A673 (cell line): ENCODE measurements at regions not wholly inside any gene's neighbourhood (a gene's known extent, or its start where the extent isn't known, plus 50 kb on each side); places are given as distances from the start of the nearest gene placed in this dataset.

Source experiments
- EZH2 ChIP-seq: fragments of 200-600 bp; sonication (generic); IDR thresholded peaks from 2 replicates; pipeline ENCODE4 v1.6.1; 2017; ENCODE audit warnings: borderline replicate concordance, low read depth, mild to moderate bottlenecking, mixed read lengths, antibody characterized with exemption, low read length; ENCODE audit not compliant: poor library complexity, severe bottlenecking
- TF ChIP-seq, protein P1 (sequence below): fragments of 300-800, 200-600 bp; sonication (generic); conservative IDR thresholded peaks from 2 replicates; pipeline ENCODE4 v1.5.1; 2017; ENCODE audit warnings: low read depth, mild to moderate bottlenecking, antibody characterized with exemption, low read length, moderate library complexity, mixed read lengths

DNA sequence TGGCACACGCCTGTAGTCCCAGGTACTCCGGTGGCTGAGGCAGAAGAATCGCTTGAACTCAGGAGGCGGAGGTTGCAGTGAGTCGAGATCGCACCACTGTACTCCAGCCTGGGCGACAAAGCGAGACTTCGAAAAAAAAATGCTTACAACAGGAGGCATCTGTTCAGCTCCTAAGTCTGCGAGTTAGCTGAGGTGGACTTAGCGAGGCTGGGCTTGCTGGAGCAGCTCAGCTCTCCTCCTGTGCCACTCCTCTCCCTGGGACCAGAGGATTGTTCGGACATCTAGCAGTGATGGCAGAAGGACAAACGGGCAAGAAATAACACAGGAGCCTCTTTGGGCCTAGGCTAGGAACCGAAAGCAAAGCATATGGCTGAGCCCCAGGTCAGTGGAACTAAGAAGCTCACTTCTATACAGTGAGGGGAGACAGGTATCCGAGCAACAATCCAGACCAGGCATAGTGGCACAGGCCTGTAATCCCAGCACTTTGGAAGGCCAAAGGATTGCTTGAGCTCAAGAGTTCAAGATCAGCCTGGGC, 260.1 kb downstream of the GLI2 start:
- TF ChIP-seq, protein P1, sequence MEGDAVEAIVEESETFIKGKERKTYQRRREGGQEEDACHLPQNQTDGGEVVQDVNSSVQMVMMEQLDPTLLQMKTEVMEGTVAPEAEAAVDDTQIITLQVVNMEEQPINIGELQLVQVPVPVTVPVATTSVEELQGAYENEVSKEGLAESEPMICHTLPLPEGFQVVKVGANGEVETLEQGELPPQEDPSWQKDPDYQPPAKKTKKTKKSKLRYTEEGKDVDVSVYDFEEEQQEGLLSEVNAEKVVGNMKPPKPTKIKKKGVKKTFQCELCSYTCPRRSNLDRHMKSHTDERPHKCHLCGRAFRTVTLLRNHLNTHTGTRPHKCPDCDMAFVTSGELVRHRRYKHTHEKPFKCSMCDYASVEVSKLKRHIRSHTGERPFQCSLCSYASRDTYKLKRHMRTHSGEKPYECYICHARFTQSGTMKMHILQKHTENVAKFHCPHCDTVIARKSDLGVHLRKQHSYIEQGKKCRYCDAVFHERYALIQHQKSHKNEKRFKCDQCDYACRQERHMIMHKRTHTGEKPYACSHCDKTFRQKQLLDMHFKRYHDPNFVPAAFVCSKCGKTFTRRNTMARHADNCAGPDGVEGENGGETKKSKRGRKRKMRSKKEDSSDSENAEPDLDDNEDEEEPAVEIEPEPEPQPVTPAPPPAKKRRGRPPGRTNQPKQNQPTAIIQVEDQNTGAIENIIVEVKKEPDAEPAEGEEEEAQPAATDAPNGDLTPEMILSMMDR = no peak
- no peak for TF ChIP-seq EZH2
